ENCODE measurements at regions not wholly inside any gene's neighbourhood (a gene's known extent, or its start where the extent isn't known, plus 50 kb on each side); places are given as distances from the start of the nearest gene placed in this dataset.

DNA sequence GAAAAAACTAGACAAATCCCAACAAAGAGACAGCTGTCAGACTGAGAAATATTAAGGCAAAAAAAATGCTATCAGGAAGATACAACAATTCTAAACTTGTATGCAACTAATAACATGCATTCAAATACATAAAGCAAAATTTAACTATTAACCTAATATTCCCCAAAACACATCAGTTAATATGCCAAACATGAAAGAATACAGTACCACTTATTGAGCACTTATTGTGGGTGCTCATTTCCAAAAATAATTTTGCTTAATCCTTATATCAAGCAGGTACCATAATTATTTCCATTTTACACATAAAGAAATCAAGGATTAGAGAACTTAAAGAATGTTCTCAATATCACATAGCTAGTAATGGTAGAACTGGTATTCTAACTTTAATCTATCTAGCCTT, 67.7 kb upstream of the HMGXB4 start:
- Histone ChIP-seq H3K36me3 (ENCODE audit: insufficient read depth, low read length) (peaks cover 60% of the 10 kb centered on the region), H3K27me3 (ENCODE audit: low read length) (no peaks in the 10 kb centered on the region), H3K27ac (ENCODE audit: low read length) (no peak overlapping the region), H3K4me3 (ENCODE audit: low read length) (no peak overlapping the region), H4K20me1 (ENCODE audit: insufficient read depth, low read depth, low read length) (no peaks in the 10 kb centered on the region), H2AFZ (ENCODE audit: low read length) (no peak overlapping the region), H3K9me2 (replicated peaks; ENCODE audit: insufficient read depth, low read length) (no peaks in the 10 kb centered on the region), H3K4me1 (ENCODE audit: low read length) (peaks cover 22% of the 10 kb centered on the region), H3K4me2 (ENCODE audit: low read depth, low read length, poor library complexity, severe bottlenecking) (no peak overlapping the region), H3K9me3 (ENCODE audit: low read length) (peaks cover 9% of the 10 kb centered on the region), H3K9ac (ENCODE audit: low read length) (no peak overlapping the region), H3K79me2 (ENCODE audit: low read length) (peaks cover 57% of the 10 kb centered on the region)
- no peak for DNase-seq

DNA sequence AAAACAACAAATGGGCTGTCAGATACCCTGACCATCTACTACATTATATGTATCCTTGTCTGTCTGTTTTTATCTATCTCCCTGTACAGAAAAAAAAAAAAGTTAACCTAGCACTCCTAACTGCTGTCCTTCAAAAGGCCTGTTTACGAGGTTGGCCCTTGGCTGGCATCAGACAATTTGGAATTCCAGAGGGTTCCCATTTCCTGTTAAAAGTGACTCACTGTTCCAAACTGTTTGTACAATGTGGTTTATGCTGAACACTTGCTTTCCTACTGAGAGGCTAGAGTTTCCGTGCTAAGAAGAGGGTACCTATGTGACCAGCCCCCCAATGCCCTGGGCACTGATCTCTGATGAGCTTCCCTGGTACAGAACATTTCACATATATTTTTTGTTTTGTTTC, 65.9 kb upstream of the HMGXB4 start:
- Histone ChIP-seq H3K36me3 (ENCODE audit: insufficient read depth, low read length) (peaks cover 68% of the 10 kb centered on the region), H3K9me3 (ENCODE audit: low read length) (peaks cover 9% of the 10 kb centered on the region), H3K79me2 (ENCODE audit: low read length) (peaks cover 42% of the 10 kb centered on the region), H3K9ac (ENCODE audit: low read length) (no peak overlapping the region), H4K20me1 (ENCODE audit: insufficient read depth, low read depth, low read length) (no peaks in the 10 kb centered on the region), H3K4me2 (ENCODE audit: low read depth, low read length, poor library complexity, severe bottlenecking) (no peak overlapping the region), H3K27me3 (ENCODE audit: low read length) (no peaks in the 10 kb centered on the region), H2AFZ (ENCODE audit: low read length) (no peak overlapping the region), H3K4me3 (ENCODE audit: low read length) (no peak overlapping the region), H3K4me1 (ENCODE audit: low read length) (peaks cover 3% of the 10 kb centered on the region), H3K9me2 (replicated peaks; ENCODE audit: insufficient read depth, low read length) (no peaks in the 10 kb centered on the region), H3K27ac (ENCODE audit: low read length) (no peak overlapping the region)
- DNase-seq, result no peak

DNA sequence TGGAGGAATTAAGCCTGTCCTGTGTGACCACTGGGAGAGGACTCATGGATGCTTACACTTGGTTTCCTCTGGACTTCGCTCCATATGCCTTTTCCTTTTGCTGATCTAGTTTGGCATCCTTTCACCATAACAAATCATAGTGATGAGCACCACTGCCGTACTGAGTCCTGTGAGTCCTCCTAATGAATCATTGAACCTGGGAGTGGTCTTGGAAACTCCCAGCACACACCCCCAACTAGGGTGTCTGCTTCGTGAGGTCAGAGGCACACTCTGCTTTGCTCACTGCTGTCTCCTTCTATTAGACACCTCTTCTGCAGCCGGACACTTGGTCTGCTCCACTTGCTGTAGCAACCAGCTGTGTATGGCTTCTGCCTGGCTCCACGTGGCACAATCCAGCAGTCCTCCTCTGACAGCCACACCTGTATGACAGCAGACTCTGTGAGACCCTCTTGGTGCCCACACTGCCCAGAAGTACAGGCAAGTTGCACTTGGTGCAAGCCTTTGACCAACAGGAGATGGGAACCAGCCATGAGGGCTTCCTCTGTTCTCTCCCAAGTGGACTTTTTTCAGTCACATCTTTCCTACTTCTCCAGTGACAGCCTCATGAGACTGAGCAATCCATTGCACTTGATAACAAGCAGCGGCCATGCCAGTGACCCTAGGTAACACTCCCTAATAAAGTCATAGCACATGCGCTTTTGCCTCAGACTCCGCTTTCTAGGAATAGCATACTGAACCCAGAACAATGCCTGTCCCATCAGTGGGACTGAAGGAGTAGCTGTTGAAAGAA, 65.0 kb upstream of the HMGXB4 start:
- Histone ChIP-seq H3K27ac (ENCODE audit: low read length) (no peak overlapping the region), H3K27me3 (ENCODE audit: low read length) (no peaks in the 10 kb centered on the region), H3K4me1 (ENCODE audit: low read length) (no peaks in the 10 kb centered on the region), H3K9me3 (ENCODE audit: low read length) (peaks cover 9% of the 10 kb centered on the region), H3K36me3 (ENCODE audit: insufficient read depth, low read length) (peaks cover 72% of the 10 kb centered on the region), H3K79me2 (ENCODE audit: low read length) (peaks cover 42% of the 10 kb centered on the region), H3K4me2 (ENCODE audit: low read depth, low read length, poor library complexity, severe bottlenecking) (no peak overlapping the region), H3K4me3 (ENCODE audit: low read length) (no peak overlapping the region), H2AFZ (ENCODE audit: low read length) (no peak overlapping the region), H3K9me2 (replicated peaks; ENCODE audit: insufficient read depth, low read length) (no peaks in the 10 kb centered on the region), H4K20me1 (ENCODE audit: insufficient read depth, low read depth, low read length) (no peaks in the 10 kb centered on the region), H3K9ac (ENCODE audit: low read length) (no peak overlapping the region)
- no peak for DNase-seq

DNA sequence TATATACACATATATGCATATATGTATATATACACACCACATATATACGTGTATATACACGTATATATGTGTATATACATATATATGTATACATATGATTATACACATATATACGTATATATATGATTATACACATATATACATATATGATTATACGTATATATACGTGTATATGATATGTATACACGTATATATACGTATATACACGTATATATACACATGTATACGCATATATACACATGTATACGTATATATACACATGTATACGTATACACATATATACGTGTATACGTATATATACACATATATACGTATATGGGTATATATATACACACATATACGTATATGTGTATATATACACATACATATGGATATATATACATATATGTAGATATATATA, 62.1 kb upstream of the HMGXB4 start:
- Histone ChIP-seq H3K27me3 (ENCODE audit: low read length) (no peaks in the 10 kb centered on the region), H3K4me1 (ENCODE audit: low read length) (peaks cover 26% of the 10 kb centered on the region), H3K36me3 (ENCODE audit: insufficient read depth, low read length) (peaks cover 58% of the 10 kb centered on the region), H3K4me3 (ENCODE audit: low read length) (no peak overlapping the region), H3K79me2 (ENCODE audit: low read length) (peaks cover 49% of the 10 kb centered on the region), H3K27ac (ENCODE audit: low read length) (no peak overlapping the region), H2AFZ (ENCODE audit: low read length) (no peak overlapping the region), H4K20me1 (ENCODE audit: insufficient read depth, low read depth, low read length) (no peaks in the 10 kb centered on the region), H3K9me3 (ENCODE audit: low read length) (peaks cover under 1% of the 10 kb centered on the region; the same call in 1 of the 2 replicates), H3K9ac (ENCODE audit: low read length) (no peak overlapping the region), H3K4me2 (ENCODE audit: low read depth, low read length, poor library complexity, severe bottlenecking) (no peak overlapping the region), H3K9me2 (replicated peaks; ENCODE audit: insufficient read depth, low read length) (no peaks in the 10 kb centered on the region)
- DNase-seq, result no peak

DNA sequence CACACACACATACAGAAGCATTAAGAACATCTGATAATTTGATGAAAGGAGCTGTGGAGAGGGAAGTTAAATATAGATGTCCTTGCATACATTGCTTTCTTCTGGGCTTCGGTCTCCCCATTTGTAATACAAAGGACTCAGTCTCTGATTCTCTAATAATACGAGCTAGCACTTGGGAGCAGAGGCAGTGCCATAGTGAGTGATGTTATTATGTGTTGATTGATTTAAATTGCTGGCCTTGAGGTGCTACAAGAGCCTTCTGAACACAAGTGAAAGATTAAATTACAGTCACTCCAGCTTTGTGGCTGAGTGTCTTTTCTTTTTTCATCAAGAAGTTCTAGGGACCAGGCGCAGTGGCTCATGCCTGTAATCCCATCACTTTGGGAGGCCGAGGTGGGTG, 61.5 kb upstream of the HMGXB4 start:
- Histone ChIP-seq H3K4me3 (ENCODE audit: low read length) (no peak overlapping the region), H3K36me3 (ENCODE audit: insufficient read depth, low read length) (peaks cover 57% of the 10 kb centered on the region), H3K4me2 (ENCODE audit: low read depth, low read length, poor library complexity, severe bottlenecking) (no peak overlapping the region), H3K27ac (ENCODE audit: low read length) (no peak overlapping the region), H3K79me2 (ENCODE audit: low read length) (peaks cover 51% of the 10 kb centered on the region), H3K4me1 (ENCODE audit: low read length) (peaks cover 28% of the 10 kb centered on the region), H3K27me3 (ENCODE audit: low read length) (no peaks in the 10 kb centered on the region), H3K9me3 (ENCODE audit: low read length) (no peaks in the 10 kb centered on the region; the same call in 1 of the 2 replicates), H3K9ac (ENCODE audit: low read length) (no peak overlapping the region), H2AFZ (ENCODE audit: low read length) (no peak overlapping the region), H4K20me1 (ENCODE audit: insufficient read depth, low read depth, low read length) (no peaks in the 10 kb centered on the region), H3K9me2 (replicated peaks; ENCODE audit: insufficient read depth, low read length) (no peaks in the 10 kb centered on the region)
- DNase-seq, result no peak

DNA sequence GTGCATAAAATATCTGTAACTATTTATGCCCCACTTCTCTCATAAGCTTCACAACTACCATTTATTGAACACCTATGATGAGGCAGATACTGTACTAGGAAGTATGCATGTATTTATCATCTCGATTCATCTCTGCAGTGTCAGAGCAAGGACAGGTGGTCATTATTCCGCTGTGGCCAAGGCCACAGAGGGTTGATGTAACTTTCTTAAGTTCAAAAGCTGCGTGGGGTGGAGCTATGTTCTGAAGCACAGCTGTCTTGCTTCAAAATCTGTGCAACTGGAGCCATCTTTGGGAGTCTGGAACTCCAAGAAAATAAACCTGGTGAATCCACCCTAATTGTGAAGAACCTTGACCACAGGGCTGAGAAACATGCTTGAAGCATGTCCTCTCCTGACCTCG, 60.2 kb upstream of the HMGXB4 start:
- no peak for DNase-seq
- no peaks in the 10 kb centered on the region for H3K9me3 ChIP-seq (ENCODE audit: low read length)

DNA sequence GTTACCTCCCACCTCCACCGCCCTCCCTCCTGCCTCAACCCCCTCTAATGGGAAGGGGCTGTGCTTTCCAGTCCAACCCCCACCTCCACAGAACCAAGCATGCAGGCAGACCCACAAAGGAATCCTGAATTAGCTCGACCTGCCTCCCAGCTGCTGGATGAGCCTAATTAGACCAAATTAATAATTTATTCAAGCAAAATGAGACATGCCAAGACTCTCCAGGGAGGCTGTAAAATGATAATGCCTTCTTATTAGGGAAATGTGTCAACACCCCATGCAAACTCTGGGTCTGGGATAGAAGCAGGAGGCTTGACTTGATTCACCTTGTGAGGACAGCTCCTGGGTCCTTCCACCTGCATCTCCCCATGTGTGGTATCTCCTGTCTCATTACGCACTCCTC, 59.4 kb upstream of the HMGXB4 start:
- no peaks in the 10 kb centered on the region for H3K27me3 ChIP-seq (ENCODE audit: low read length)
- no peaks in the 10 kb centered on the region for H3K9me2 ChIP-seq (replicated peaks; ENCODE audit: insufficient read depth, low read length)
- no peaks in the 10 kb centered on the region for H3K9me3 ChIP-seq (ENCODE audit: low read length)
- H2AFZ ChIP-seq (ENCODE audit: low read length), result no peak overlapping the region
- H3K36me3 ChIP-seq (ENCODE audit: insufficient read depth, low read length), result peaks cover 47% of the 10 kb centered on the region
- H3K9ac ChIP-seq (ENCODE audit: low read length), result no peak overlapping the region
- no peak overlapping the region for H3K4me2 ChIP-seq (ENCODE audit: low read depth, low read length, poor library complexity, severe bottlenecking)
- H3K4me3 ChIP-seq (ENCODE audit: low read length), result no peak overlapping the region
- no peaks in the 10 kb centered on the region for H4K20me1 ChIP-seq (ENCODE audit: insufficient read depth, low read depth, low read length)
- DNase-seq, result no peak
- H3K4me1 ChIP-seq (ENCODE audit: low read length), result peaks cover 28% of the 10 kb centered on the region
- H3K27ac ChIP-seq (ENCODE audit: low read length), result no peak overlapping the region; the same call in 1 of the 2 replicates
- peaks cover 68% of the 10 kb centered on the region for H3K79me2 ChIP-seq (ENCODE audit: low read length)

More for the DNA sequence above, 60.2 kb upstream of the HMGXB4 start:
- no peaks in the 10 kb centered on the region for H3K27me3 ChIP-seq (ENCODE audit: low read length)
- H3K9ac ChIP-seq (ENCODE audit: low read length), result no peak overlapping the region
- no peak overlapping the region for H3K4me3 ChIP-seq (ENCODE audit: low read length)
- no peak overlapping the region for H3K27ac ChIP-seq (ENCODE audit: low read length)
- no peaks in the 10 kb centered on the region for H4K20me1 ChIP-seq (ENCODE audit: insufficient read depth, low read depth, low read length)
- H3K4me2 ChIP-seq (ENCODE audit: low read depth, low read length, poor library complexity, severe bottlenecking), result no peak overlapping the region
- H3K79me2 ChIP-seq (ENCODE audit: low read length), result peaks cover 60% of the 10 kb centered on the region
- no peak overlapping the region for H2AFZ ChIP-seq (ENCODE audit: low read length)
- no peaks in the 10 kb centered on the region for H3K9me2 ChIP-seq (replicated peaks; ENCODE audit: insufficient read depth, low read length)
- peaks cover 55% of the 10 kb centered on the region for H3K36me3 ChIP-seq (ENCODE audit: insufficient read depth, low read length)
- peaks cover 28% of the 10 kb centered on the region for H3K4me1 ChIP-seq (ENCODE audit: low read length)

DNA sequence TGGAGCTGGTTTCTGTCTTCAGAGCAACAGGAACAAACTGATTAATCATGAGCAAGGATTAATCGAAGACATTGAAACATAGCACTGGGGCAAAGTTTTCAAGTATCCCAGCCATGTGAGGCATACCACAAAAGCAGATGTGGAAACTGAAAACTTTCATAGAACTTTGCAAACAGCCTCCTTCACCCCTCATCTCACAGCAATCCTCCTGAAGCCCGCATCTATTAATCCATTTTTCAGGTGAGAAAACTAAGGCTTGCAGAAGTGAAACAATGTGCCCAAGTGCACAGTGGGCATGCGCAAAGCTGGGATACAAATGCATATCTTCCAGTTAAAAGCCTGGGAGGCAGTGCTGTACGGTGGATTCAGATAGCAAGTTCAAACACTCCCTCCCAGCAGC, 58.6 kb upstream of the HMGXB4 start:
- Histone ChIP-seq H3K9ac (ENCODE audit: low read length) (no peak overlapping the region), H2AFZ (ENCODE audit: low read length) (no peak overlapping the region), H3K4me3 (ENCODE audit: low read length) (no peak overlapping the region), H3K79me2 (ENCODE audit: low read length) (peaks cover 77% of the 10 kb centered on the region), H4K20me1 (ENCODE audit: insufficient read depth, low read depth, low read length) (no peaks in the 10 kb centered on the region), H3K4me1 (ENCODE audit: low read length) (peaks cover 28% of the 10 kb centered on the region), H3K27me3 (ENCODE audit: low read length) (no peaks in the 10 kb centered on the region), H3K36me3 (ENCODE audit: insufficient read depth, low read length) (peaks cover 43% of the 10 kb centered on the region), H3K4me2 (ENCODE audit: low read depth, low read length, poor library complexity, severe bottlenecking) (no peak overlapping the region), H3K9me2 (replicated peaks; ENCODE audit: insufficient read depth, low read length) (no peaks in the 10 kb centered on the region), H3K27ac (ENCODE audit: low read length) (no peak overlapping the region), H3K9me3 (ENCODE audit: low read length) (no peaks in the 10 kb centered on the region)
- no peak for DNase-seq

Measured in Karpas-422 (cell line).